Thyroid gland (tissue), 4 donors: ENCODE measurements at regions not wholly inside any gene's neighbourhood (a gene's known extent, or its start where the extent isn't known, plus 50 kb on each side); places are given as distances from the start of the nearest gene placed in this dataset.

Experiments
- CTCF ChIP-seq, 6 experiments: fragments of 200-600 bp in 3 of 6; fragments of 450-650 bp in 3 of 6; sonication (generic) in 3 of 6; IDR thresholded peaks; one replicate each; pipeline ENCODE4 v1.5.1; 2016 to 2019; ENCODE audit warnings: antibody characterized with exemption in 6 of 6, mild to moderate bottlenecking in 2 of 6, inconsistent platforms in 1 of 6, moderate library complexity in 1 of 6
- POLR2A ChIP-seq, 2 donors: fragments of 450-650 bp; IDR thresholded peaks; one replicate each; pipeline ENCODE4 v1.6.1; 2017; ENCODE audit warnings: antibody characterized with exemption in 2 of 2, mild to moderate bottlenecking in 2 of 2, moderate library complexity in 1 of 2

- TF ChIP-seq CTCF (IDR thresholded peaks at IDR 0.05) (no peak), POLR2A (IDR thresholded peaks at IDR 0.05) (no peak)
Observed at GRCh38 chr11:116505298-116506262, 267.2 kb downstream of the BUD13 start.
